COLO829 (cell line): ENCODE measurements at regions not wholly inside any gene's neighbourhood (a gene's known extent, or its start where the extent isn't known, plus 50 kb on each side); places are given as distances from the start of the nearest gene placed in this dataset.

Source experiments
- DNase-seq: peaks from one replicate; pipeline ENCODE4 v3.0.0; 2012; ENCODE audit warnings: low spot score

DNA sequence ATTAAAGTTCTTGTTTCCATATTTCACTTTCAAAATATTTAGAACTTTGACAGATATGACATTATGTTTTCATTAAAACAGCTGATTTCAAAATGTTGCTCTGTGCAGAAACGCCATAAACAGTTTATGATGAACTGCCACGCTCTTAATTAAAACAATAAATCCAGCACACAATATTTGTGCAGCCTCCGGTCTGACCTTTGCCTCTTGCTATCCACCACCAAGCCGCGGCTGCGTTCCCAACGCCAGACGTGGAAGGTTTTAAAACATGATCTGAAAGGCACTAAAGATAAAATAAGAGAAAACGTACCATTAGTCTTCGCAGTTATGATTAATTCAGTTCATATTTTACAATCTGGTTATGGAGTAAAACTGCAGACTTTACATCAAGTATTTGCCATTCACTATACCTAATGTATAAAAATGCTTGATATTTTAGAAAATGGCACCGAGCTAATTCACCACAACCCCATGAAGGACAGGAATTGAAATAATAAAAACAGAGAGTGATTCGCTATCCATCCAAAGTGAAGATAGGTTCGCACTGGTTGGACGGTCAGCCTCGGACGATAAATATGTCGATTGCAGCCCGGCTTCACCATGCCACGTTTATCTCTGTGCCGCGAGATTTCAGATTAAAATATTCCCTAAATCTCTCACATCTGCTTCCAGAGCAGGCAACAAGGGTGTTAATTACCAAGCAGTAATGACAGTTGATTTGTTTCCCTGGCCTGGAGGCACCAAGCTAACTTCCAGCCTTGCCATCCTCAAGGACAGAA, 103.3 kb upstream of the ZNF507 start:
- DNase-seq = no peak

GRCh38 chr19:32246006-32246405, 99.4 kb upstream of the ZNF507 start:
- no peak for DNase-seq

GRCh38 chr19:32251634-32252332, 93.6 kb upstream of the ZNF507 start:
- no peak for DNase-seq

DNA sequence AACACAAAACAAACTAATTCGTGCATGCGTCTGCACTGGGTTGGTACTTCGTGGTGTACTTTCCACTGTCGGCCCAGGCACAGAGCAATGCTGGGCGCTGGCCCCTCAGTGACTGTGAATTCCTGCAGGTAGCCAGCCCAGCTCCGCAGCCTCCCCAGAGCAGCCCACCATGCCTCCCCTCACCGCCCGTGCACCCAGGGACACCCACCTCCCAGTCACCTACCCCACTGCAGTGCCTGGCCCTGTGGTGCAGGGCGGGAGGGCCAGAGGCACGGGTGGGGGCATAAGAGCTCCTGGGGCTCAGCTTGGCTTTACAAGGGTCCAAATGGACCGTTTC, 93.1 kb upstream of the ZNF507 start:
- no peak for DNase-seq

DNA sequence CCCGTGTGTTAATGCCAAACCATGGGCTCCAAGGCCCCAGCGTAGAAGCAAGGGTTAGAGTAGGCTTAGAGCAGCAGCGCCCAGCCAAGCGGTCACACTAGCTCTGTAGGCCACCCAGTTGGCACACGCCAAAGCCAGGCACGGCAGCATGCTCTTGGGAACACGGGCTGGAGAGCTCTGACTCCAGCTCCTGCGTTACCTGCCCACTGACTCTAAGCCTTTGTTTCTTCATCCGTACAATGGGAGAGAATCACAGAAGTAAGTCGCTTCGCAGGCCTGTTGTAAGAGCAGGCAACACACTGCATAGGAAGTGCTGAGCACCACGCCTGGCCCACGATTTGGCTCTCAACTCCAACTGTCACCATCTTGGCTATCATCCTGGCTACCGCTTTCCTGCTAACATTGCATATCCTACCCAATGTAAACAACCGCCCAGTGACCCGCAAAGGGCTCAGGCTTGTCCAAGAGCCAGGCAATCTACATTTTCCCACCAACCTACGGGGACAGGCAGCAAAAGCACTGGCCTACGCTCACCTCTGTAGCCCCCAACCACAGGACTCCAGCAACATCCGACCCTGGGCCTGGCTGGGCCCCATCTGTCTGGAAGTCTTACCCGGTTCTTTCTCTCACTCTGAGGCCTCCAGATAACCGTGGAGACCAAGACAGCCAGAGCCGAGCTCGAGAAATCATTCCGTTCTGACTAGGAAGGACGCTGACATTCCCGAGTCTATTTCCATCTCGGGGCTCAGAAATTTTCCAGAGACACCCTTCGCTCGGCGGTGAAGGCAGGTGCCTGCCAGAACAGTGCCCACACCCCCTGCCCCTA, 91.5 kb upstream of the ZNF507 start:
- DNase-seq = no peak

DNA sequence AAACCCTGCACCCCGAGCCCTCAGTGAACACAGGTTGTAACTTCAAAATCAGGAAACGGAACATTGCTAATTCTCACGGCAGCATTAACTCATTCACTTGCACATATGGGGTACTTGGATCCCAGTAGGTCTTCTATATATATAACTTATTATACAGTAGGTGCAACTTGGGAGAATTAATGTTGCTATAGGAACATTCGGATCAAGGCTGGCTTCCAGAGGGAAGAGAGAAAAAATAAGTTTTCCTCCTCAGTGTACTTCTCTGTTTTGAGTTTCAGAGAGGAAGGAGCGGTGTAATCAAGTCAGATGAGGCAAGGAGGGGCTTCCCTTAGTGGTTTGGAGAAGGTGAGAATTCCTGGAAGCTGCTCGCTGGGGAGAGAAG, 90.9 kb upstream of the ZNF507 start:
- DNase-seq = no peak

DNA sequence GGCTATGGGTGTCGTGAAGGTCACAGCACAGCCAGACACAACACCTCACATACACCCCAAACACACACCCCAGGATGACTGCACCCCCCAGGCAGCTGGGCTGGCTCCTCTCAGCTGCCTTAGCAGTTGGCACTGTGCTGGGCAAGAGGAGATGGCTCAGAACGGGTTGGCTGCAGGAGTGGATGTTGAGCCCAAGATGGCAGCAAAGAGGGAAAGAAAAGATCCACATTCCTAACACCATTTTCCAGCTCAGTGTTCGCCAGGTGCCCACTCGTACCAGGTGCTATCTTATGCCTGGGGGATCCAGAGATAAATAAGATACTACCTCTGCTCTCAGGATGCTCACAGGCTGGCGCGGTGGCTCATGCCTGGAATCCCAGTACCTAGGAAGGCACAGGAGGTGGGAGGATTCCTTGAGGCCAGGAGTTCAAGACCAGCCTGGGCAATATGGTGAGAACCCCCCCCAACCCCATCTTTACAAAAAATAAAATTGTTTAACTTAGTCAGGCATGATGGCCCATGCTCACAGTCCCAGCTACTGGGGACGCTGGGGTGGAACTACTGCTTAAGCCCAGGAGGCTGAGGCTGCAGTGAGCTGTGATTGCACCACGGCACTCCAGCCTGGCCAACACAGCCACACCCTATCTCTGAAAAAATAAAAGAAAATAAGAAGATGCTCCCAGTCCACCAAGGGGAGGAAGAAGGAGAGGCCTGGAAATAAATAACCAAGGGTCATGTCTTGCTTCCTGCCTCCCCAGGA, 89.7 kb upstream of the ZNF507 start:
- DNase-seq = no peak

DNA sequence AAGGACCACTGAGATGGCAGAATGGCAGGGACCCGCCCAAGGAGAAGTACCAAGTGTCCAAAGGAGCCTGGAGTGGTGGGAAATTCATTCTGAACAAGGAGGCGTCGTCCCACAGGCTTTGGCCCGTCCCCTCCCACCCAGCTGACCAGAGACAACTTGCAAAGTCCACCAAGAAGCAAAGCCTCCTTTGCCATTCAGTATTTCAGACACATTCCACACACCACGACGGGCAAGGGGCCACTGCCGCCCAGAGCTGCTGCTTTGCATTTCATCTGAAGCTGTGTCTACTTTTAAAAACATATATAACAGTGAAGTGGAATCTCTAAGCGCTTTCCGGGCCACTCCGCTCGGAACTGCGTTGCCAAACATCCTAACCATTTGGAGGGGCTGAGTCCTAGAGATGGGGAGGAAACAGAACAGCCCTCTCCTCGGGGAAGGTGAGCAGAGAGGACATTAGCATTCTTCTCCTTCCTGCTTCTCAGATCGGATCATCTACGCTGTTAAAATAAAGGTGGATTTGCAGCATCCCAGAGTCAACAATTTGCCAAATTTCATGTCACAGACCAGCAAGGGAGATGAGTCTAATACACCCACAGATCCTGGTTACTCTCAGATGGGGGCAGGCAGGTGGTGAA, 89.0 kb upstream of the ZNF507 start:
- DNase-seq = no peak

GRCh38 chr19:32257326-32258073, 87.9 kb upstream of the ZNF507 start:
- DNase-seq = no peak

DNA sequence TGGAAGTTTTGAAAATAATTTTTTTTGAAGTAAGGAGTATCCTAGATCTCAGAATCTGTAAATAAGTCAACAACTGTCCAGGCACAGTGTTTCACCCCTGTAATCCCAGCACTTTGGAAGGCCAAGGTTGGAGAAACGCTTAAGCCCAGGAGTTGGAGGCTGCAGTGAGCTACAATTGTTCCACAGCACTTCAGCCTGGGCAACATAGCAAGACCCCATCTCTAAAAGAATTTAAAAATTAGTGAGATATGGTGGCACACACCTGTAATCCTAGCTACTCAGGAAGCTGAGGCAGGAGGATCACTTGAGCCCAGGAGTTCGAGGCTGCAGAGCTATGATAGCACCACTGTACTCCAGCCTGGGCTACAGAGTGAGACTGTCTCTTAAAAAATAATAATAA, 87.2 kb upstream of the ZNF507 start:
- DNase-seq = no peak

- no peak for DNase-seq
Measured at GRCh38 chr19:32264568-32264967, 80.8 kb upstream of the ZNF507 start.

DNA sequence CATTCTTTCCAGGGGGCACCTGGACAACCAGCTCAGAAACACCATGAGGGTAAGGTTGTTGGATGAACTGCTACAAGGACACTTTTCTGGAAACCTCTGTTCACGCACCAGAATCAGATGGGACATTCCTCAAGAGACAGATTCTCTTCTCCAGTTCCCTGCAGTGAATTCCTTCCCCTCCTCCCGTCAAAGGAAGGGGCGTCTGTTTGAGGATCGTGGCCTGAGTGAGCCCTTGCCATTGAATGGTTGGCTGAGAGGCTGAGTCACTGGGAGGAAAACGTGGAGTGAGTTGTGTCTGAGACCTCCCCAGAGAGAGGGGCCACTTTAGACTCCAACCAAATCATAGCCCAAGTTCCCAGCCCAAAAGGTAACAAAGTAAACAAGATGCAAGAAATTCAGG, 79.4 kb upstream of the ZNF507 start:
- no peak for DNase-seq

GRCh38 chr19:32266460-32266859, 79.0 kb upstream of the ZNF507 start:
- no peak for DNase-seq

GRCh38 chr19:32268381-32268780, 77.0 kb upstream of the ZNF507 start:
- peak; percentile 63 for DNase-seq

GRCh38 chr19:32269831-32270230, 75.6 kb upstream of the ZNF507 start:
- DNase-seq = no peak

DNA sequence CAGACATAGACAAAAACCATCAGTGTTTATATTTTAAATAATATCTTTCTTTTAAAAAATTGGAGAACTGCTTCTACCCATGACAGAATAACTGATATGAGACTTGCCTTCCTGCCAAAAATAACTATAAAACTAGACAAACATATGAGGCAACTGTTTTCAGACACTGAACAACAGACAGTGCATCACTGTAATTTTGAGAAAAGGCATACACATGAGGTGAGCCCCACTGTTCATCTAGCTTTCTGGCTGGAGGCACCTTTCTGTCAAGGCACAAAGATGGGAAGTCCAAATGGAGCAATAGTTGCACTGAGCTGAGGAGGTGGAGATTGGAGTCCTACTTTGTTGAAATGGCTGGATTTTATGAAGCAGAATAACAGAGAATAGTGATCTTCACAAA, 71.9 kb upstream of the ZNF507 start:
- no peak for DNase-seq

DNA sequence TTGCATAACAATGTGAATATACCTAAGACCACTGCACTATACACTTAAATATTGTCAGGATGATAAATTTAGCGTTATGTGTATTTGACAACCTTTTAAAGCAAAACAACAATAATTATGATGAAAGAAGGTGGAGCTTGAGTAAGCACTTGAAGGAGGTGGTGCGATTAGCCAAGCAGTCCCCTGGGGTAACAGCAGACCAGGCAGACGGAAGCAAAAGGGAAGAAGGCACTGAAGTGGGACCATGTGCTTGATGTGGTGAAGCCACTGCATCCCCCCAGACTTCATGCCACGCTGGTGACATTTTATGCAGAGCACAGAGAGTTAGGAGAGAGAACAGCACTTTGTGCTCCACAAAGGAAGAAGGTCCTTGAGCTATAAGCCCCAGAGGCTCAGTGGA, 58.3 kb upstream of the ZNF507 start:
- no peak for DNase-seq

DNA sequence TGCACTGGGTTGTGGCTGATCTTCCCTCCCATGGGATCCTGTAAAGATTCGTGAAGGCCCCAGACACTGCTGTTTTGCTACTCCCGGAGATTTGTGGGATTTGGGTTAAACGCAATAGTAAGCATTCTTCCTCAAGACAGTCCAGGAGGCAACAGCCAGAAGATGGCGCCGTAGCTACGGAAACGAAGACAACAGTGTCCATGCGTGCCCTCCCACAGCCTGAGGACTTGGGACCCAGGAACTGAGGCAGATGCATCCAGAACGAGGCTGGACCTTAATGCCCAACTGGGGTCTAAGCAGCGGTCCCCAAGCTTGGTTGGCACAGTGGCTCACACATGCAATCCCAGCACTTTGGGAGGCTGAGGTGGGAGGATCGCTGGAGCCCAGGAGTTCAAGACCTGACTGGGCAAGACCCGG, 57.6 kb upstream of the ZNF507 start:
- peak; percentile 44 for DNase-seq

DNA sequence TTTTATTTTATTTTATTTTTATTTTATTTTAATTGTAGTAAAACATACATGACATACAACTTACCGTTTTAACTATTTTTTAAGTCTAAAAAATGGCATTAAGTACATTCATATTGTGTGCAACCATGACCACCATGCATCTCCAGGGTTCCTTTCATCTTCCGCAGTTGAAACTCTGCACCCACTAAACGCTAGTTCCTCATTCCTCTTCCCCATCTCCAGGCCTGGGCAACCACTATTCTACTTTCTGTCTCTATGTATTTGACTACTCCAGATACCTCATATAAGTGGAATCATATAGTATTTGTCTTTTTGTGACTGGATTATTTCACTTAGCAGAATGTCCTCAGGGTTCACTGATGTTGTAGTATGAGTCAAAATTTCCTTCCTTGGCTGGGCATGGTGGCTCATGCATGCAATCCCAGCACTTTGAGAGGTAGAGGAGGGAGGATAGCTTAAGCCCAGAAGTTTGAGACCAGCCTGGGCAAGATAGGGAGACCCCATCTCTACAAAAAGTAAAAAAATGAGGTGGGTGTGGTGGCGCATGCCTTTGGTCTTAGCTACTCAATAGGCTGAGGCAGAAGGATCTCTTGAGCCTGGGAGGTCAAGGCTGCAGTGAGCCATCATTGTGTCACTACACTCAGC, 55.7 kb upstream of the ZNF507 start:
- DNase-seq = no peak

DNA sequence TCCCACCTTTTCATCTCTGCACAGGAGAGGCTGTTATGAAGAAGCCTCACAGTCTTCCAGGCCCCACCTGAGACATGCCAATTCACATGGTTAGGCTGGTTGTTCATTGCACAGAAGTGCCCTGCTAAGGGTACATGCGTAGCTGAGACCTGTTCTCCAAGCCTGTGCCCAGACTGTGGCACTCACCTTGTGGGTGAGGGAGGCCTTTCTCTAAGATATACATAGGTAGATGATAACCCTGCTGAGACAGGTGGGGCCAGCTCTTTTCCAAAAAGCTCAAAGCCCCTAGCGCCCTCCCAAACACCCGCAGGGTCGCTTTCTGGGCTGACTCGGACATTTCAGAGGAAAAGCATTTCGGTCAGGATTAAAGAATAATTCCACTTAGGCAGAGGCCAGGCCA, 53.5 kb upstream of the ZNF507 start:
- DNase-seq = no peak
